Epidermal melanocyte (primary cell): ENCODE measurements at regions not wholly inside any gene's neighbourhood (a gene's known extent, or its start where the extent isn't known, plus 50 kb on each side); places are given as distances from the start of the nearest gene placed in this dataset.

Experiments
- DNase-seq: peaks from one replicate; pipeline ENCODE4 v3.0.0; 2011; ENCODE audit warnings: low spot score; ENCODE audit not compliant: insufficient read length

DNA sequence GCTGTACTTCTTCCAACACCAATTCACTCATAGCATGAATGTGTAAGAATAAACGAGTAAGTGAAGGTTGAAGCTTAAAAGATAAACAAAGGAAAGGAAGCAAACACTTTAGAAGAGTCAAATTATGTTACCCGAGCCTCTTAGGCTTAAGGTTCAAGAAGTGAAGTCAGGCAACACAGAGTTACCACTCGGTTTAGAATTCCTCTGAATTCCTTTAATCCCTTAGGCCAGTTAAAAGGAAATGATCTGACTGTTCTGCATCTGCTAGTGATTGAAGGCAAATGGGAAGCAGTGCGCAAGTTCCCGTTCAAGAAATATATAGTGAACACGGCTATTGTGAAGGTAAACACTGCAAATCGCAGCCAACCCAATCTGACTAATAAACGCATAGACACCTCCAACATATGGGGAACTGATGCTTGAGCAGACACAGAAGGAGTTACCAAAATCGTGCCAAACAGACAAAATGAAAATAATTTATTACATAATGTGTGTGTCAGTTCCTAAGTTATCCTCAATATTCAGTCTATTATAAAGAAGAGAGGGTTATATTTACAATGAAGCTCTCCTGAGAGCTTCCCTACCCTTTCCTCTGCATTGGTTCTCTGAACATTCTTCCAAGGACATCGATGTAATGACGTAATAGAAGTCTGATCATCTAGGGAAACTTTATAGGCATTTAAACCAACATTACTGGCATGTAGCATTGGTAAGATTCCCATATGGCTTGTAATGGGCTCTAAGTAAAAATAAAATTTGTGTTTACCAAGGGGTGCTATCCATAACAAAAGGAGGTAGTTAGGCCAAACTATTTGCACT, 837.1 kb upstream of the ZNF608 start:
- no peak for DNase-seq

- no peak for DNase-seq
These were observed 837.7 kb upstream of the ZNF608 start for GRCh38 chr5:125584140-125584520.

GRCh38 chr5:125587631-125588030, 835.6 kb upstream of the GRAMD2B start:
- DNase-seq: no peak

- no peak for DNase-seq
These were observed 830.4 kb upstream of the GRAMD2B start for GRCh38 chr5:125592856-125593255.

- no peak for DNase-seq
These were observed 828.1 kb upstream of the GRAMD2B start for GRCh38 chr5:125595095-125595494.

DNA sequence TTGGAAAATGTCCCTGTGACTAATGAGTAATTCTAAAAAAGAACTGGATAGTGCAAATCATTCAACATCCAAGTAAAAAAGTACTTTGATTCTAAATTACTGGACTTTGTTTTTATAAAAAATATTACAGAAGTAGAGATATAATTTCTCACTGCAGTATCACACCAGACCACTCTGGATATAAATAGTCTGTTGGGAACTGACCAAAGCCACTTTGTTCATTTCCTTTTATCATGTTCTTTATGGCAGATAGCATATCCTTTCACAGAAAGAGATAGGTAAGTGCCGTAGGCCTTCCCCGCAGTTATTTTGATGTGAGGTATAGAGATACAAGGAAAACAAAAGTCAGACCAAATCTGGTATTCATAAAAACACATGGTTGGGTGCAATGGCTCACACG, 827.4 kb upstream of the GRAMD2B start:
- no peak for DNase-seq

GRCh38 chr5:125597338-125597737, 825.9 kb upstream of the GRAMD2B start:
- no peak for DNase-seq

GRCh38 chr5:125600559-125600958, 822.6 kb upstream of the GRAMD2B start:
- no peak for DNase-seq

DNA sequence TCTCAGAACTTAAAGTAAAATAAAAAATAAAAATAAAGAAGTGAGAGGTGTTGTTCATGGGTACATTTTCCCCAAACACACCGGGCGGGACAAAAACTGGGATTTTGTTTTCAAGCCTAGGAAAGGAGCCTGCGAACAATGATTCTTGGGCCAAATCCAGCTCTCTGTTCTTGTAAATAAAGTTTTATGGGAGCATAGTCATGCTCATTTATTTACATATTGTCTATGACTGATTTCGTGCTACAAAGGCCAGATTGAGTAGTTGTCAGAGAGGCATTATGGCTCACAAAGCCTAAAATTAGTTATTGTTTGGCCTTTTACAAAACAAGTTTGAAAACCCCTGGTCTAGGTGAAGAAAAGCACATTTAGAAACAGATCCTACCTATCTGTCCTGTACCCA, 821.0 kb upstream of the GRAMD2B start:
- DNase-seq: no peak

GRCh38 chr5:125603321-125603720, 819.9 kb upstream of the GRAMD2B start:
- no peak for DNase-seq

DNA sequence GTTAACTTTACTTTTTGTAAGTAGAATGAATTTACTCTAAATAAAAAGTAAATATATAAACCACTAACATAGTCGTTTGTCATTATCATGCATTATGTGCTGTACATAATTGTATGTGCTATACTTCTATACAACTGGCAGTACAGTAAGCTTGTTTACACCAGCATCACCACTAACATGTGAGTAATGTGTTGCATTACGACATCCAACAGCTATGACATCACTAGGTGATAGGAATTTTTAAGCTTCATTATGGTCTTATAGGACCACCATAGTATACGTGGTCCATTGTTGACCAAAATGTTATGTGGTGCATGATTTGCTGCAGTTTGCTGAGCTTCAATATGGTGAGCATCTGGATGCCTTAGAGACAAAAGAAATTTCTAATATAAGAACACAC, 819.1 kb upstream of the GRAMD2B start:
- DNase-seq: no peak

DNA sequence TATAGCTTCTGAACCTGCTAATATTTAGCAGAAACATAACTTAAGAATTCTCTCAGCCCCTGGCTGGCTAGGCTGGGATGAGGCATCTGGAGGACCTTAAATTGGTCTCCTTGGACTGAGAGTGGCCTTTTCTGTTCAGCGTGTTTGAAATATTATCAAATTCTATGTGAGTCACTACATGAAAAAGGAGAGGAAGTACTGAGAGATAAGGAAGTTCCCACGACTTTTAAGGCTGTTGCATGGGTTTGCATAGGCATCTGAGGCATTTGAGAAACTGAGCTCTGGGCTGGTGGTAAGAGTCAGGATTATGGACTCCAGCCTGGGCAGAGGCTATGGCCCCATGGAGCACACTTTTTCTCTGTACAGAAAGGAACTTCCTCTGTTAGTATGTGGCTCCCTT, 816.2 kb upstream of the GRAMD2B start:
- DNase-seq: no peak

DNA sequence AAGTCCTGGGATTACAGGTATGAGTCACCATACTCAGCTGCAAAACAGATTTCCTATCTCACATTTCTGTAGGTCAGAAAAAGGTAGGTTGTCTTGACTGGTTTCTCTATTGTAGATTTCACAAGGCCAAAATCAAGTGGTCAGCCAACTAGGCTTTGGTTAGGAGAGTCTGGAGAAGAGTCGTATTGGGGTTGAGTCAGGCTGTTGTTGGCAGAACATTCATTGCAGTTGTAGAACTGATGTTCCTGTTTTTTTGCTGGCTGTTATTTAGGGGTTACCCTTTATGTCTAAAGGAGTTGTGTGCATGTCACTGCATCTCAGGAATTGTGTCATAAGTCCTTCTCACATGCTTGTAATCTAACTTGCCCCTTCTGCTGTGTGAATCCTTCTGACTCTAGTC, 814.2 kb upstream of the GRAMD2B start:
- DNase-seq: no peak

DNA sequence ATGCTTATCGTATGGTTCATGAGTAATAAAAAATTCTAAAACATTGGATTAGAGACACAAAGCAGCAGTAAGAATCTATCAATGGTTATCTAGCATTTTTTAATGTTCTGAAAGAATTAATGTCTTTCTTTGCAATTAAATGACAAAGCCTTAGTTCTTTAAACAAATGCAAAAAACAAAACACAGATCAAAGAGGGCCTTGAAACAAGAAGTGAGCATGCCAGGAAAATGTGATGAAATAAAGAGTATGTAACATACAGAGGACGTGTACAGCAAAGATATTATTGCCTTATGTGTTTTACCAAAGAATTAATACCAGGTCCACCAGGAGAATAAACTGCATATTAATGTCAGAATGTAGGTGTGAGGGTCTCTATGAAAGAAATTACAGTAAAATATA, 812.3 kb upstream of the GRAMD2B start:
- DNase-seq: no peak

GRCh38 chr5:125611541-125611940, 811.7 kb upstream of the GRAMD2B start:
- no peak for DNase-seq

DNA sequence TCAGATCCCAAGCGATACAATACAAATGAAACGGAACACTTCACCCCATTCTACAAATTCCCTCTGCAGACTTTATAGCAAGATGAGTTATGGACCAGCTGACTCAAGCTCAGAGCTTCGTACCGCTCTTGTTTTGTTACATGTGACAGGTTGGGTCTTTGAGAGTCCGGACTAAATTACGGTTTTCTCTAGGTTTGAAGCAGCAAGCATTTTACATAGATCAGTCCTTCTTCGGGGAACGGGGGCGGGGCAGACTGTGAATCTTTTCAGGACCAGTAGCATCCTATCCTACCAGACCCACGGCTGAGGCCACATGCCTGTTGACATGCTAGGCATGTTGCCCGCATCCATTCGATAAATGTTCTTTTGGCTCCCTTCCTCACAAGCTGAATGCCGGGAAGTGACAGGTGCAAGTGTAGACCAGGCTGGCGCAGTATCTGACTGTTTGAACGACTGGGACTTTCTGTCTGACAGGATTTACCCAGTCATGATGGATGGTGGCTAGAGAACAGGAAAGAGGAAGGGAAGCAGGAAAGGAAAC, 811.0 kb upstream of the GRAMD2B start:
- DNase-seq: no peak

DNA sequence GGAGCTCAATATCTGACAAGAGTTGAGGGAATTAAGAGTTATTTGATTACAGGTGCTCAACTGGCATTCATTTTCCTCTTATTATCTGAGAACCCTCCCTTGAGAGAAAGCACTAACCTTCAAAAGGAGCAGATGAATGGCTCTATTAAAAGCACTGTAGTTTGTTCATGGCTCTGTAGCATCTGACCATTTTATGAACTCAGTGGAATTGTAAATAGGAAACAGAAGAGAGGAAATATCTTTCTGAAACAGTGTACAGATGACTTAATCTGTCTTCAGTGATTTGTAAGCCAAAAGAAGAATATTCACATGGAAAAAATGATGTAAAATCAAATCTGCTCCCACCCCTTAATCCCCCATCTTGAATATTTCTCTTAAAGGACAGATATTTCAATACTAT, 810.4 kb upstream of the GRAMD2B start:
- DNase-seq: no peak

DNA sequence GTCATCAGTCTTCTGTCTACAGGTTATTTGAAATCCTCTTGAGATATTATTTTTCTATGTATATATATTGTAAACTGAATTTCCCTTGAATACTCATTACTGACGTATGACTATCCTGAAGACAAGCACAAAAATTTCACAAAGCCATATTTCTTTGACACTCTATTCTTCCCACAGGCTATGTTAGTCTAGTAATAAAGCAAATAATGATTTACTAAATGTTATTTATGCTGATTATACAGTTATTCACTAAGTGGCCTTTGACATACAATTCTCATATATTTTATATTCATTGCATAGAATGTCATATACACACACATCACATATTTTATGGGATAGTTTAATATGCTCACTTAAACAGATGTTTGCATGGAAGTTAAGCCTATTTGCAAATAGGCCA, 793.0 kb upstream of the GRAMD2B start:
- no peak for DNase-seq

DNA sequence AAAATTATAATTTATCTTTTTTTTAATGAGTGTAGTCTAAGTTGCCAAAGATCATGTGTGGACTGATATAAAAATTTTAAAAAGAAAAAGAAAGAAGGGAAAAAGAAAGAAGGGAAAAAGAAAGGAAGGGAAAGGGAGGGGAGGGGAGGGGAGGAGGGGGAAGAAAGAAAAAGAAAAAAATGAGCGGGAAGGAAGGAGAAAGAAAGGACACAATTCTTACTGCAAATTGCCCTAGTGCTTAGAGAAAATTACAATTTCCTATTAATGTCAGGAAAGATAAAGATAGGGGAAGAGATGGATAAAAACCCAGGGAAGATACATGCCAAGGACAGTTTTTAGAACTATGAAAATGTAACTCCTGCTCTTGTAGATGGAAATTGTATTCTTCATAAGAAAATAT, 789.7 kb upstream of the GRAMD2B start:
- no peak for DNase-seq

DNA sequence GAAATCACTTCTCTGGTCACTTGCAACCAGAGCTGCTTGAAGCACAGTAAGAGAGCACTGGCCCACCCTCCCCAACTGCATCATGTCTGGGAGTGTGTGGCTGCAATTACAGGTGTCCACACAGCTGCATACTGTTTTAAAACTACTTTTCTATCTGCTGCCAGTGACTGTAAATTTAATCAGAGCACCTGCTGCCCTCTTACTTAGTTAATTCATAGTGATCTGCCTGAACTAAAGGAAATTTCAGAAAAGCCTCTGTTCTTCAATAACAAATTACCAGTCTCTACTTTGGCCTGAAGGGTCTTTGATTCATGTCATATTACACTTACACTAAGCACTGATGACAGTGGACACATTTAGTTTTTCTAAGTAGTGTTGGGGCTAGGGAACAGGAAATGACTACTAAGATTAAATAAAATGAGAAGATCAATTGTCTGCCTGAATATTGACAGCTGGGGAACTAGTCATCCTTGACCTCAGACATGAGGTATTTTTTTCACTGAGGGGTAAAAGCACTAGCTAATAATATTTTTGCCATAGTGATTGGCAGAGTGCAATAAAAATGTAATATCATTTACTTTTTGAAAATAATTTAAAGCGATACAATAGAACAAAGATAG, 788.9 kb upstream of the GRAMD2B start:
- DNase-seq: no peak

DNA sequence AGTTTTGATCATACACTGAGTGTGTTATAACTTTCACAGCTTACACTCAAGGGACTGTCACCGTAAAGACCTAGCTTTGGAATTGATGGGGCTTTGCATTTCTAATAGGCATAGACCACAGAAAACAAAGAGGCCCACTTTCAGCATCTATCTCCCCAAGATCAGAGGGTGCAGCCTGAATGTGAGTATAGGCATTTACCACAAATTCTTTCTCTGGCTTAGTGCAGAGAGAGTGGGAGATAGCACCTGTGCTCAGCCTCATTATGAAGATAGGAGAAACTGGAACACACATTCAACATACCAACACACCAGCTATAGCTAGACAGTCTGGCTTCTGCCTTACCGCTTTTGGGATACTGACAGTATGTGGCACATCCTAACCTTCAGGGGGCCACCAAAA, 783.4 kb upstream of the GRAMD2B start:
- DNase-seq: no peak

GRCh38 chr5:125652761-125653160, 770.4 kb upstream of the GRAMD2B start:
- DNase-seq: no peak

GRCh38 chr5:125654392-125654791, 768.8 kb upstream of the GRAMD2B start:
- DNase-seq: no peak
